ENCODE measurements at regions not wholly inside any gene's neighbourhood (a gene's known extent, or its start where the extent isn't known, plus 50 kb on each side); places are given as distances from the start of the nearest gene placed in this dataset.

GRCh38 chr9:129349665-129349947, 171.5 kb upstream of the IER5L start:
- 87% methylated on average over 3 of the region's 5 CpGs for WGBS (ENCODE audit: insufficient coverage)
- Histone ChIP-seq H3K4me1 (ENCODE audit: control insufficient read depth, insufficient read depth, low read length) (peaks cover 43% of the 10 kb centered on the region), H3K27me3 (ENCODE audit: control insufficient read depth, insufficient read depth, low read length) (no peaks in the 10 kb centered on the region)

GRCh38 chr9:129348890-129349664, 171.0 kb upstream of the IER5L start:
- no peaks in the 10 kb centered on the region for H3K27me3 ChIP-seq (ENCODE audit: control insufficient read depth, insufficient read depth, low read length)
- no peak overlapping the region for H3K27ac ChIP-seq (ENCODE audit: low read length)
- peaks cover 40% of the 10 kb centered on the region for H3K4me1 ChIP-seq (ENCODE audit: control insufficient read depth, insufficient read depth, low read length)
- 84% methylated on average over 12 of the region's 14 CpGs for WGBS (ENCODE audit: insufficient coverage)
- no peaks in the 10 kb centered on the region for H3K36me3 ChIP-seq (ENCODE audit: control insufficient read depth, insufficient read depth, low read length)
- DNase-seq = no peak
- no peak overlapping the region for H3K4me3 ChIP-seq (ENCODE audit: low read length)
- no peaks in the 10 kb centered on the region for H3K9me3 ChIP-seq (replicated peaks; ENCODE audit: control insufficient read depth, low read depth, low read length)

More at GRCh38 chr9:129349665-129349947, 171.5 kb upstream of the IER5L start:
- Histone ChIP-seq H3K27ac (ENCODE audit: low read length) (no peak overlapping the region), H3K36me3 (ENCODE audit: control insufficient read depth, insufficient read depth, low read length) (no peaks in the 10 kb centered on the region), H3K4me3 (ENCODE audit: low read length) (no peak overlapping the region), H3K9me3 (replicated peaks; ENCODE audit: control insufficient read depth, low read depth, low read length) (no peaks in the 10 kb centered on the region)
- DNase-seq = no peak

- no peak for DNase-seq
- H3K4me1 ChIP-seq (ENCODE audit: control insufficient read depth, insufficient read depth, low read length) = peaks cover 39% of the 10 kb centered on the region
- 58% methylated on average over 19 of the region's 21 CpGs for WGBS (ENCODE audit: insufficient coverage)
Observed at GRCh38 chr9:129347316-129348120, 169.5 kb upstream of the IER5L start.

GRCh38 chr9:129346046-129346445, 168.0 kb upstream of the IER5L start:
- H3K36me3 ChIP-seq (ENCODE audit: control insufficient read depth, insufficient read depth, low read length) = no peaks in the 10 kb centered on the region
- peaks cover 40% of the 10 kb centered on the region for H3K4me1 ChIP-seq (ENCODE audit: control insufficient read depth, insufficient read depth, low read length)
- no peak overlapping the region for H3K27ac ChIP-seq (ENCODE audit: low read length)
- WGBS (ENCODE audit: insufficient coverage) = 62% methylated on average over 3 of the region's 8 CpGs
- no peak overlapping the region for H3K4me3 ChIP-seq (ENCODE audit: low read length)
- H3K27me3 ChIP-seq (ENCODE audit: control insufficient read depth, insufficient read depth, low read length) = no peaks in the 10 kb centered on the region
- H3K9me3 ChIP-seq (replicated peaks; ENCODE audit: control insufficient read depth, low read depth, low read length) = no peaks in the 10 kb centered on the region
- DNase-seq = no peak

More at GRCh38 chr9:129347316-129348120, 169.5 kb upstream of the IER5L start:
- Histone ChIP-seq H3K27me3 (ENCODE audit: control insufficient read depth, insufficient read depth, low read length) (no peaks in the 10 kb centered on the region), H3K9me3 (replicated peaks; ENCODE audit: control insufficient read depth, low read depth, low read length) (no peaks in the 10 kb centered on the region), H3K36me3 (ENCODE audit: control insufficient read depth, insufficient read depth, low read length) (no peaks in the 10 kb centered on the region), H3K27ac (ENCODE audit: low read length) (peak overlapping the region; percentile 31), H3K4me3 (ENCODE audit: low read length) (no peak overlapping the region)

GRCh38 chr9:129344641-129345495, 166.8 kb upstream of the IER5L start:
- no peaks in the 10 kb centered on the region for H3K36me3 ChIP-seq (ENCODE audit: control insufficient read depth, insufficient read depth, low read length)
- H3K4me3 ChIP-seq (ENCODE audit: low read length) = no peak overlapping the region
- 100% methylated on average over 1 of the region's 11 CpGs for WGBS (ENCODE audit: insufficient coverage)
- H3K9me3 ChIP-seq (replicated peaks; ENCODE audit: control insufficient read depth, low read depth, low read length) = no peaks in the 10 kb centered on the region
- DNase-seq = peak; percentile 64
- peak overlapping the region; percentile 49 for H3K27ac ChIP-seq (ENCODE audit: low read length)
- peaks cover 40% of the 10 kb centered on the region for H3K4me1 ChIP-seq (ENCODE audit: control insufficient read depth, insufficient read depth, low read length)
- no peaks in the 10 kb centered on the region for H3K27me3 ChIP-seq (ENCODE audit: control insufficient read depth, insufficient read depth, low read length)

- WGBS (ENCODE audit: insufficient coverage) = 70% methylated on average over 23 of the region's 28 CpGs
- Histone ChIP-seq H3K27me3 (ENCODE audit: control insufficient read depth, insufficient read depth, low read length) (no peaks in the 10 kb centered on the region), H3K36me3 (ENCODE audit: control insufficient read depth, insufficient read depth, low read length) (no peaks in the 10 kb centered on the region), H3K4me3 (ENCODE audit: low read length) (no peak overlapping the region), H3K27ac (ENCODE audit: low read length) (peak overlapping the region; percentile 77), H3K4me1 (ENCODE audit: control insufficient read depth, insufficient read depth, low read length) (peaks cover 50% of the 10 kb centered on the region), H3K9me3 (replicated peaks; ENCODE audit: control insufficient read depth, low read depth, low read length) (no peaks in the 10 kb centered on the region)
- DNase-seq = peak; percentile 89
Observed at GRCh38 chr9:129343424-129344375, 165.6 kb upstream of the IER5L start.

- Histone ChIP-seq H3K27ac (ENCODE audit: low read length) (peak overlapping the region; percentile 77), H3K9me3 (replicated peaks; ENCODE audit: control insufficient read depth, low read depth, low read length) (no peaks in the 10 kb centered on the region), H3K27me3 (ENCODE audit: control insufficient read depth, insufficient read depth, low read length) (no peaks in the 10 kb centered on the region), H3K36me3 (ENCODE audit: control insufficient read depth, insufficient read depth, low read length) (no peaks in the 10 kb centered on the region), H3K4me3 (ENCODE audit: low read length) (no peak overlapping the region), H3K4me1 (ENCODE audit: control insufficient read depth, insufficient read depth, low read length) (peaks cover 55% of the 10 kb centered on the region)
- peak; percentile 54 for DNase-seq
- 68% methylated on average over 15 of the region's 16 CpGs for WGBS (ENCODE audit: insufficient coverage)
Observed at GRCh38 chr9:129342591-129343423, 164.7 kb upstream of the IER5L start.

GRCh38 chr9:129341987-129342348, 163.9 kb upstream of the IER5L start:
- H3K4me3 ChIP-seq (ENCODE audit: low read length) = no peak overlapping the region
- no peaks in the 10 kb centered on the region for H3K36me3 ChIP-seq (ENCODE audit: control insufficient read depth, insufficient read depth, low read length)
- no peak overlapping the region for H3K27ac ChIP-seq (ENCODE audit: low read length)
- no peaks in the 10 kb centered on the region for H3K9me3 ChIP-seq (replicated peaks; ENCODE audit: control insufficient read depth, low read depth, low read length)
- whole genome bisulfite sequencing (ENCODE audit: insufficient coverage) = 87% methylated on average over 7 of the region's 8 CpGs
- H3K4me1 ChIP-seq (ENCODE audit: control insufficient read depth, insufficient read depth, low read length) = peaks cover 58% of the 10 kb centered on the region
- no peak for DNase-seq
- no peaks in the 10 kb centered on the region for H3K27me3 ChIP-seq (ENCODE audit: control insufficient read depth, insufficient read depth, low read length)
